ENCODE measurements at regions not wholly inside any gene's neighbourhood (a gene's known extent, or its start where the extent isn't known, plus 50 kb on each side); places are given as distances from the start of the nearest gene placed in this dataset.

DNA sequence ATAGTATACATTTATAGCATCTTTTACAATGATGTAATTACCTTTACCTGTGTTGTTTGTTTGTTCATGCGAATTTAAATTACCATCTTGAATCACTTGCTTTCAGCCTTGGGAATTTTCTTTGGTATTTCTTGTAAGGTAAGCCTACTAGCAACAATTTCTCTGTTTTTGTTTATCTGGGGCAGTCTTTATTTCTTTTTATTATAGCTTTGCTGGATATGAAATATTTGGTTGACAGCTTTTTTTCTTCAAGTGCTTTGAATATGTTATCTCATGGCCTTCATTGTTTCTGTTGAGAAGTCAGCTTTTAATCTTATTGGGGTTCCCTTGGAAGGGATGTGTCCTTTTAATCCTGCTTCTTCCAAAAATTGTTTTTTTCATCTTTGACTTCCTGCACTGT, 292.8 kb upstream of the EDA2R start:
- TF ChIP-seq MXI1 (IDR thresholded peaks at IDR 0.05; ENCODE audit: borderline replicate concordance, low read depth, low read length) (no peak), CHD1 (IDR thresholded peaks at IDR 0.05; ENCODE audit: low read depth, low read length) (no peak), CEBPB (IDR thresholded peaks at IDR 0.05; ENCODE audit: low read depth, low read length) (no peak), NFE2L2 (IDR thresholded peaks at IDR 0.05; ENCODE audit: low read depth, low read length) (no peak), MAZ (IDR thresholded peaks at IDR 0.05; ENCODE audit: borderline replicate concordance, low read depth, low read length) (no peak), SMC3 (IDR thresholded peaks at IDR 0.05; ENCODE audit: low read depth, low read length) (no peak), POLR2A (IDR thresholded peaks at IDR 0.05; ENCODE audit: low read depth, low read length) (no peak), RAD21 (IDR thresholded peaks at IDR 0.05; ENCODE audit: low read length) (no peak), MAFK (IDR thresholded peaks at IDR 0.05; ENCODE audit: low read depth, low read length) (no peak)
- TF ChIP-seq, protein P1, sequence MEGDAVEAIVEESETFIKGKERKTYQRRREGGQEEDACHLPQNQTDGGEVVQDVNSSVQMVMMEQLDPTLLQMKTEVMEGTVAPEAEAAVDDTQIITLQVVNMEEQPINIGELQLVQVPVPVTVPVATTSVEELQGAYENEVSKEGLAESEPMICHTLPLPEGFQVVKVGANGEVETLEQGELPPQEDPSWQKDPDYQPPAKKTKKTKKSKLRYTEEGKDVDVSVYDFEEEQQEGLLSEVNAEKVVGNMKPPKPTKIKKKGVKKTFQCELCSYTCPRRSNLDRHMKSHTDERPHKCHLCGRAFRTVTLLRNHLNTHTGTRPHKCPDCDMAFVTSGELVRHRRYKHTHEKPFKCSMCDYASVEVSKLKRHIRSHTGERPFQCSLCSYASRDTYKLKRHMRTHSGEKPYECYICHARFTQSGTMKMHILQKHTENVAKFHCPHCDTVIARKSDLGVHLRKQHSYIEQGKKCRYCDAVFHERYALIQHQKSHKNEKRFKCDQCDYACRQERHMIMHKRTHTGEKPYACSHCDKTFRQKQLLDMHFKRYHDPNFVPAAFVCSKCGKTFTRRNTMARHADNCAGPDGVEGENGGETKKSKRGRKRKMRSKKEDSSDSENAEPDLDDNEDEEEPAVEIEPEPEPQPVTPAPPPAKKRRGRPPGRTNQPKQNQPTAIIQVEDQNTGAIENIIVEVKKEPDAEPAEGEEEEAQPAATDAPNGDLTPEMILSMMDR (conservative IDR thresholded peaks at IDR 0.05; ENCODE audit: low read depth, low read length): no peak
